ENCODE measurements at regions not wholly inside any gene's neighbourhood (a gene's known extent, or its start where the extent isn't known, plus 50 kb on each side); places are given as distances from the start of the nearest gene placed in this dataset.

DNA sequence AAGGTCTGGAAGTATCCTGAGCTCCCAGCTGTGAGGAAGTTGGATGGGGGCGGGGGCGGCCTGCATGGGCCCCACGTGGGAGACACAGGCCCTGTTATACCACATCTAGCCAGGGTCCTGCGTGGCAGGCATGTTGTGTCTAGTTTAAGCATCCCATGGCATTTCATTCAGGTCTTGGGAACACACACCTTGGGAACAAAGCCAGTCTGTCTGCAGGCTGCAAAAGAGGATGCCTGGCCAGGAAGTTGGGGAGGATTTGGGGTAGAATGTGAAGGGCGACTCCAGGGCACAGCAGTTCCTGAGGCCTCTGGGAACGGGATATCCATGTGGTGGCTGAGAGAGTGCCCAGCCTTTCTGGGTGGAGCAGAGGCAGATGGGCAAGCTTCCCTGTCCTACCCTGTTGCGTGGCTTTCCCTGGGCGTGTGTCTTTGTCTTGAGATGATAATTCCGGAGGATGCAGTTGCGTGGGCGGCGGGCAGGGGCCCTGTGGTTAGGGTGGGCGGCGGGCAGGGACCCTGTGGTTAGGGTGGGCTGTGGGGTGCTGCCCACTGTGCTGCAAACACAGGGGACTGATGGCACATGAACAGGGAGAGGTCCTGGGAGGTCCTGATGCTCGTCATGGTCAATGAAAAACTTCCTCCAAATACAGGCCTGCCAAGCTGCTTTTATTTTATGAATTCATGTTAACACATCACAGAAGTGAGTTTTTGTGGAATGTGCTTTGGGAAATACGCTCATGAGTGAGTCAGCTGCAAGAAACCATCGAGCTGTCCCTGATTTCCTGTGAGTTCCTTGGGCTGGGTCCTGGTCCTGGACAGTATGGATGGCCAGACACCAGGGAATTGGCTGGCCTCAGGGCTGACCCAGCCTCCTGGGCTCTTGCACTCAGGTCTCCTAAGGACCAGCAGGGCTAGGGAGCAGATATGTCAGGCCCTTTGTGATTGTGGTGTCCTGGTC, 90.0 kb upstream of the HS6ST1 start:
- intact Hi-C loops (cut with DNase I) = no loop called here
- no peak overlapping the region for H3K4me3 ChIP-seq
- TF ChIP-seq, protein P1, sequence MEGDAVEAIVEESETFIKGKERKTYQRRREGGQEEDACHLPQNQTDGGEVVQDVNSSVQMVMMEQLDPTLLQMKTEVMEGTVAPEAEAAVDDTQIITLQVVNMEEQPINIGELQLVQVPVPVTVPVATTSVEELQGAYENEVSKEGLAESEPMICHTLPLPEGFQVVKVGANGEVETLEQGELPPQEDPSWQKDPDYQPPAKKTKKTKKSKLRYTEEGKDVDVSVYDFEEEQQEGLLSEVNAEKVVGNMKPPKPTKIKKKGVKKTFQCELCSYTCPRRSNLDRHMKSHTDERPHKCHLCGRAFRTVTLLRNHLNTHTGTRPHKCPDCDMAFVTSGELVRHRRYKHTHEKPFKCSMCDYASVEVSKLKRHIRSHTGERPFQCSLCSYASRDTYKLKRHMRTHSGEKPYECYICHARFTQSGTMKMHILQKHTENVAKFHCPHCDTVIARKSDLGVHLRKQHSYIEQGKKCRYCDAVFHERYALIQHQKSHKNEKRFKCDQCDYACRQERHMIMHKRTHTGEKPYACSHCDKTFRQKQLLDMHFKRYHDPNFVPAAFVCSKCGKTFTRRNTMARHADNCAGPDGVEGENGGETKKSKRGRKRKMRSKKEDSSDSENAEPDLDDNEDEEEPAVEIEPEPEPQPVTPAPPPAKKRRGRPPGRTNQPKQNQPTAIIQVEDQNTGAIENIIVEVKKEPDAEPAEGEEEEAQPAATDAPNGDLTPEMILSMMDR (IDR thresholded peaks at IDR 0.05) = no peak
- WGBS, 3 donors = 55 to 70% (median 70%) methylated on average over 17 of the region's 17 CpGs
- no peaks in the 10 kb centered on the region for H3K27me3 ChIP-seq (ENCODE audit: insufficient read depth in 3 of 3, low read length in 2 of 3)
- DNase-seq = peak in 1 of 2 donors; percentile 43
- ATAC-seq = no peak
- H3K36me3 ChIP-seq (ENCODE audit: insufficient read depth in 1 of 2, low read depth in 1 of 2) = no peaks in the 10 kb centered on the region
- no peaks in the 10 kb centered on the region for H3K9me3 ChIP-seq
- H3K27ac ChIP-seq = no peak overlapping the region
- H3K4me1 ChIP-seq = no peaks in the 10 kb centered on the region

- no peaks in the 10 kb centered on the region for H3K4me1 ChIP-seq
- intact Hi-C loops (cut with DNase I) = no loop called here
- WGBS, 3 donors = 85 to 88% (median 87%) methylated on average over 9 of the region's 9 CpGs
- TF ChIP-seq, protein P1 (IDR thresholded peaks at IDR 0.05) = no peak
- H3K27ac ChIP-seq = no peak overlapping the region
- DNase-seq (peak in 1 of 2 donors; percentile 8), ATAC-seq (no peak)
- H3K9me3 ChIP-seq = no peaks in the 10 kb centered on the region
- no peaks in the 10 kb centered on the region for H3K27me3 ChIP-seq (ENCODE audit: insufficient read depth in 3 of 3, low read length in 2 of 3)
- no peak overlapping the region for H3K4me3 ChIP-seq
- no peaks in the 10 kb centered on the region for H3K36me3 ChIP-seq (ENCODE audit: insufficient read depth in 1 of 2, low read depth in 1 of 2)
These were observed 90.8 kb upstream of the HS6ST1 start for GRCh38 chr2:128409326-128410034.

GRCh38 chr2:128410035-128410757, 91.5 kb upstream of the HS6ST1 start:
- WGBS, 3 donors = 87 to 89% (median 89%) methylated on average over 10 of the region's 10 CpGs
- DNase-seq = peak in 1 of 2 donors; percentile 29

DNA sequence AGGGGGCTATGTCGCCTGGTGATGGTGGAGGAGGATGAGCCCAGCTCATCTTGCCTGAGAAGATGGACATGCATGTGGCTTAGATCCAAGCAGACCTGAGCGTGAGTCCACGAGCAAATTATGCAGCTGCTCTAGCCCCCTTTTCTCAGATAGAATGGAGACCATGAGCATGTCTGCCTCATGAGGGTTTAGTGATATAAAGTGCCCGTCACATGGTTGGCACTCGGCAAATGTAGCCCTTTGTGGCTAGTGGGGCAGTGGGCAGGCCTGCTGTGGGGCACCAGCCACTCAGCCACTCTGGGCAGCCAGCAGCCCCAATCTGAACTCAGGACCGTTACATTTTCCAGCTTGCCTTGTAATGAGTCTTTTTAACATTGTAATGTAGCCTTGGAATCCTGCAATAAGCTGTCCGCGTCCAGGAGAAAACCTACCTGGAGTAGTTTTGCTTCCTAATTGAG, 92.1 kb upstream of the HS6ST1 start:
- Histone ChIP-seq H3K9me3 (no peaks in the 10 kb centered on the region), H3K27me3 (ENCODE audit: insufficient read depth in 3 of 3, low read length in 2 of 3) (no peaks in the 10 kb centered on the region), H3K36me3 (ENCODE audit: insufficient read depth in 1 of 2, low read depth in 1 of 2) (no peaks in the 10 kb centered on the region), H3K4me1 (no peaks in the 10 kb centered on the region), H3K4me3 (no peak overlapping the region), H3K27ac (no peak overlapping the region)
- ATAC-seq (no peak), DNase-seq (peak in 1 of 2 donors; percentile 8)
- 92 to 94% (median 92%) methylated on average over 8 of the region's 8 CpGs for WGBS, 3 donors
- TF ChIP-seq, protein P1 (IDR thresholded peaks at IDR 0.05) = no peak
- intact Hi-C loops (cut with DNase I) = no loop called here

More at GRCh38 chr2:128410035-128410757, 91.5 kb upstream of the HS6ST1 start:
- ATAC-seq = no peak
- Histone ChIP-seq H3K36me3 (ENCODE audit: insufficient read depth in 1 of 2, low read depth in 1 of 2) (no peaks in the 10 kb centered on the region), H3K4me1 (no peaks in the 10 kb centered on the region), H3K27me3 (ENCODE audit: insufficient read depth in 3 of 3, low read length in 2 of 3) (no peaks in the 10 kb centered on the region), H3K27ac (no peak overlapping the region), H3K4me3 (no peak overlapping the region), H3K9me3 (no peaks in the 10 kb centered on the region)
- intact Hi-C loops (cut with DNase I) = no loop called here
- TF ChIP-seq, protein P1 (IDR thresholded peaks at IDR 0.05) = no peak

All from psoas muscle (tissue), 7 donors.